Activated CD8-positive, alpha-beta T cell treated with anti-CD3 and anti-CD28 coated beads for 36 hours (primary cell): ENCODE measurements at regions not wholly inside any gene's neighbourhood (a gene's known extent, or its start where the extent isn't known, plus 50 kb on each side); places are given as distances from the start of the nearest gene placed in this dataset.
"Not testable (repeated sequence)": the region's sequence is repeated elsewhere in the genome, so short reads cannot be mapped to it uniquely, and the experiment has no call there.

ENCODE experiments used
- ATAC-seq: fragments of 200-7000 bp; cut with Tn5 transposase; one replicate; pipeline ENCODE4 v1.10.0; 2021; ENCODE audit warnings: mild to moderate bottlenecking, moderate library complexity
- CTCF ChIA-PET: fragments of 350-600 bp; sonication (Branson Sonifier 250); formaldehyde crosslinking; loops from one replicate; lab custom pipeline; 2021; ENCODE audit warnings: antibody characterized with exemption; lab: Charles Lee
- POLR2A ChIA-PET: fragments of 350-600 bp; sonication (Branson Sonifier 250); formaldehyde crosslinking; loops from one replicate; lab custom pipeline; 2021; ENCODE audit warnings: antibody characterized with exemption; lab: Charles Lee
- DNase-seq: peaks from one replicate; pipeline ENCODE4 v3.0.0-alpha.2; 2020
- H3K27ac Mint-ChIP-seq: one replicate; pipeline ENCODE4 v1.8.0; 2021; ENCODE audit warnings: mild to moderate bottlenecking, mixed read lengths
- H3K27me3 Mint-ChIP-seq: one replicate; pipeline ENCODE4 v1.8.0; 2021; ENCODE audit warnings: mixed read lengths
- H3K36me3 Mint-ChIP-seq: one replicate; pipeline ENCODE4 v1.8.0; 2021; ENCODE audit warnings: low read depth, mixed read lengths
- H3K4me1 Mint-ChIP-seq: one replicate; pipeline ENCODE4 v1.8.0; 2021; ENCODE audit warnings: low read depth, mixed read lengths
- H3K4me3 Mint-ChIP-seq: one replicate; pipeline ENCODE4 v1.8.0; 2021; ENCODE audit warnings: mild to moderate bottlenecking, moderate library complexity, mixed read lengths
- H3K9me3 Mint-ChIP-seq: one replicate; pipeline ENCODE4 v1.8.0; 2021; ENCODE audit warnings: mixed read lengths
- CTCF ChIP-seq: fragments of 200-600 bp; IDR thresholded peaks from one replicate; pipeline ENCODE4 v1.8.0; 2022; ENCODE audit warnings: antibody characterized with exemption, mild to moderate bottlenecking
- intact Hi-C: fragments of 100-400 bp; cut with micrococcal nuclease; formaldehyde crosslinking; loops from one replicate; pipeline ENCODE4 v1.10.0; 2022

GRCh38 chr3:94500146-94500545, 437.3 kb downstream of the NSUN3 start:
- no peak for DNase-seq
- no peaks in the 10 kb centered on the region for H3K27me3 Mint-ChIP-seq
- H3K36me3 Mint-ChIP-seq: no peaks in the 10 kb centered on the region
- H3K27ac Mint-ChIP-seq: no peak overlapping the region
- H3K4me1 Mint-ChIP-seq: no peaks in the 10 kb centered on the region
- ChIA-PET POLR2A (no interaction called here), CTCF (no interaction called here)
- no peak overlapping the region for H3K4me3 Mint-ChIP-seq
- intact Hi-C loops: no loop called here
- peaks cover 5% of the 10 kb centered on the region for H3K9me3 Mint-ChIP-seq
- ATAC-seq: no peak
- TF ChIP-seq CTCF: no peak

GRCh38 chr3:94507354-94507753, 444.5 kb downstream of the NSUN3 start:
- ATAC-seq, H3K4me3 Mint-ChIP-seq, CTCF ChIA-PET, DNase-seq, H3K27ac Mint-ChIP-seq, H3K4me1 Mint-ChIP-seq, intact Hi-C loops, POLR2A ChIA-PET, H3K9me3 Mint-ChIP-seq, H3K27me3 Mint-ChIP-seq, H3K36me3 Mint-ChIP-seq: not testable (repeated sequence)

GRCh38 chr3:94512876-94513275, 450.0 kb downstream of the NSUN3 start:
- Mint-ChIP-seq H3K27ac (no peak overlapping the region), H3K4me1 (no peaks in the 10 kb centered on the region), H3K27me3 (no peaks in the 10 kb centered on the region), H3K9me3 (no peaks in the 10 kb centered on the region), H3K36me3 (no peaks in the 10 kb centered on the region), H3K4me3 (no peak overlapping the region)
- ChIA-PET POLR2A (no interaction called here), CTCF (no interaction called here)
- ATAC-seq: no peak
- TF ChIP-seq CTCF: no peak
- intact Hi-C loops: no loop called here
- DNase-seq: no peak

- ChIA-PET CTCF (no interaction called here), POLR2A (no interaction called here)
- Mint-ChIP-seq H3K27me3 (no peaks in the 10 kb centered on the region), H3K9me3 (no peaks in the 10 kb centered on the region), H3K4me3 (no peak overlapping the region), H3K36me3 (no peaks in the 10 kb centered on the region), H3K27ac (no peak overlapping the region), H3K4me1 (no peaks in the 10 kb centered on the region)
- no peak for DNase-seq
- no peak for TF ChIP-seq CTCF
- intact Hi-C loops: no loop called here
- no peak for ATAC-seq
These were observed 450.7 kb downstream of the NSUN3 start for GRCh38 chr3:94513600-94513999.

GRCh38 chr3:94515983-94516382, 453.1 kb downstream of the NSUN3 start:
- TF ChIP-seq CTCF: no peak

GRCh38 chr3:94520364-94520763, 457.5 kb downstream of the NSUN3 start:
- no peak for ATAC-seq
- TF ChIP-seq CTCF: no peak
- no peak for DNase-seq
- Mint-ChIP-seq H3K27me3 (no peaks in the 10 kb centered on the region), H3K9me3 (no peaks in the 10 kb centered on the region), H3K27ac (no peak overlapping the region), H3K36me3 (no peaks in the 10 kb centered on the region), H3K4me1 (no peaks in the 10 kb centered on the region), H3K4me3 (no peak overlapping the region)
- ChIA-PET CTCF (no interaction called here), POLR2A (no interaction called here)
- intact Hi-C loops: no loop called here

More at GRCh38 chr3:94515983-94516382, 453.1 kb downstream of the NSUN3 start:
- DNase-seq (no peak), ATAC-seq (no peak)
- Mint-ChIP-seq H3K4me3 (no peak overlapping the region), H3K4me1 (no peaks in the 10 kb centered on the region), H3K9me3 (no peaks in the 10 kb centered on the region), H3K27me3 (no peaks in the 10 kb centered on the region), H3K36me3 (no peaks in the 10 kb centered on the region), H3K27ac (no peak overlapping the region)
- CTCF ChIA-PET: no interaction called here
- POLR2A ChIA-PET: no interaction called here
- intact Hi-C loops: no loop called here
